OCI-LY1 (cell line): ENCODE measurements at regions not wholly inside any gene's neighbourhood (a gene's known extent, or its start where the extent isn't known, plus 50 kb on each side); places are given as distances from the start of the nearest gene placed in this dataset.

ENCODE experiments used
- H2AFZ ChIP-seq: fragments of 200-600 bp; sonication (generic), shearing (Covaris generic); 2 replicates; pipeline ENCODE4 v1.6.0; 2014; ENCODE audit warnings: antibody characterized with exemption, mild to moderate bottlenecking, low read length
- H3F3A ChIP-seq: fragments of 200-600 bp; sonication (generic), shearing (Covaris generic); 2 replicates; pipeline ENCODE4 v1.6.0; 2014; ENCODE audit warnings: mild to moderate bottlenecking, antibody characterized with exemption, low read length, moderate library complexity; ENCODE audit not compliant: insufficient read depth
- H3K27ac ChIP-seq: fragments of 200-600 bp; sonication (generic); 2 replicates; pipeline ENCODE4 v1.5.1; 2014; ENCODE audit warnings: low read length, mixed run types, mild to moderate bottlenecking, low read depth; ENCODE audit not compliant: poor library complexity, severe bottlenecking
- H3K27me3 ChIP-seq: fragments of 200-600 bp; sonication (generic); 2 replicates; pipeline ENCODE4 v1.6.0; 2014; ENCODE audit warnings: antibody characterized with exemption, mild to moderate bottlenecking, low read length, moderate library complexity; ENCODE audit not compliant: insufficient read depth
- H3K36me3 ChIP-seq: fragments of 200-600 bp; sonication (generic); 2 replicates; pipeline ENCODE4 v1.6.1; 2014; ENCODE audit warnings: mild to moderate bottlenecking, antibody characterized with exemption, low read length, moderate library complexity, mixed read lengths; ENCODE audit not compliant: insufficient read depth
- H3K4me1 ChIP-seq: fragments of 200-600 bp; sonication (generic); 2 replicates; pipeline ENCODE4 v1.5.1; 2014; ENCODE audit warnings: mild to moderate bottlenecking, low read length, moderate library complexity; ENCODE audit not compliant: insufficient read depth, severe bottlenecking
- H3K4me2 ChIP-seq: fragments of 200-600 bp; sonication (generic), shearing (Covaris generic); 2 replicates; pipeline ENCODE4 v1.6.1; 2014; ENCODE audit warnings: low read length
- H3K4me3 ChIP-seq: fragments of 200-600 bp; sonication (generic); 2 replicates; pipeline ENCODE4 v1.5.1; 2014; ENCODE audit warnings: low read length, low read depth, mild to moderate bottlenecking, mixed read lengths; ENCODE audit not compliant: poor library complexity, severe bottlenecking
- H3K79me2 ChIP-seq: fragments of 200-600 bp; shearing (Covaris generic); 2 replicates; pipeline ENCODE4 v1.6.1; 2016; ENCODE audit warnings: mixed run types, low read length, mixed read lengths; ENCODE audit not compliant: insufficient read depth
- H3K9ac ChIP-seq: fragments of 200-600 bp; sonication (generic), shearing (Covaris generic); 2 replicates; pipeline ENCODE4 v1.6.1; 2014; ENCODE audit warnings: mild to moderate bottlenecking, low read length, mixed read lengths
- H3K9me2 ChIP-seq: fragments of 200-600 bp; sonication (generic), shearing (Covaris generic); 2 replicates; pipeline ENCODE4 v1.6.1; 2014; ENCODE audit warnings: low read depth, mild to moderate bottlenecking, low read length, mixed read lengths
- H3K9me3 ChIP-seq: fragments of 200-600 bp; shearing (Covaris generic); 2 replicates; pipeline ENCODE4 v1.6.1; 2014; ENCODE audit warnings: low read length, mixed read lengths
- H4K20me1 ChIP-seq: fragments of 200-600 bp; sonication (generic), shearing (Covaris generic); 2 replicates; pipeline ENCODE4 v1.6.0; 2016; ENCODE audit warnings: mild to moderate bottlenecking, low read length; ENCODE audit not compliant: insufficient read depth
- CTCF ChIP-seq: fragments of 200-600 bp; sonication (generic), shearing (Covaris generic); IDR thresholded peaks from 2 replicates; pipeline ENCODE4 v1.5.1; 2017; ENCODE audit warnings: mild to moderate bottlenecking, antibody characterized with exemption, low read length, moderate library complexity, mixed read lengths
- EZH2 ChIP-seq: fragments of 200-600 bp; sonication (generic), shearing (Covaris generic); IDR thresholded peaks from 2 replicates; pipeline ENCODE4 v1.8.0; 2017; ENCODE audit warnings: borderline replicate concordance, mixed run types, mild to moderate bottlenecking, antibody characterized with exemption, low read length, moderate library complexity, mixed read lengths

- Histone ChIP-seq H3K9ac (no peak overlapping the region), H3K9me2 (no peaks in the 10 kb centered on the region), H3K36me3 (no peaks in the 10 kb centered on the region), H3K4me1 (no peaks in the 10 kb centered on the region), H3F3A (no peaks in the 10 kb centered on the region), H4K20me1 (no peaks in the 10 kb centered on the region), H3K79me2 (no peaks in the 10 kb centered on the region), H3K4me2 (no peak overlapping the region), H3K9me3 (no peaks in the 10 kb centered on the region), H2AFZ (no peak overlapping the region), H3K27ac (no peak overlapping the region), H3K4me3 (no peak overlapping the region), H3K27me3 (no peaks in the 10 kb centered on the region)
- no peak for TF ChIP-seq CTCF
- TF ChIP-seq EZH2, result no peak
These were observed 209.2 kb downstream of the GPAM start for GRCh38 chr10:111974325-111974724.

- Histone ChIP-seq H3K4me1 (no peaks in the 10 kb centered on the region), H2AFZ (no peak overlapping the region), H3K27me3 (no peaks in the 10 kb centered on the region), H4K20me1 (no peaks in the 10 kb centered on the region), H3K9me3 (no peaks in the 10 kb centered on the region), H3F3A (no peaks in the 10 kb centered on the region), H3K9me2 (no peaks in the 10 kb centered on the region), H3K36me3 (no peaks in the 10 kb centered on the region), H3K4me2 (no peak overlapping the region), H3K79me2 (no peaks in the 10 kb centered on the region), H3K27ac (no peak overlapping the region), H3K4me3 (no peak overlapping the region), H3K9ac (no peak overlapping the region)
- TF ChIP-seq EZH2 (no peak), CTCF (no peak)
These were observed 207.0 kb downstream of the GPAM start for GRCh38 chr10:111976557-111976956.

- Histone ChIP-seq H3K27ac (no peak overlapping the region), H3K27me3 (no peaks in the 10 kb centered on the region), H3K9me2 (no peaks in the 10 kb centered on the region), H3F3A (no peaks in the 10 kb centered on the region), H3K9me3 (no peaks in the 10 kb centered on the region), H4K20me1 (no peaks in the 10 kb centered on the region), H3K4me2 (no peak overlapping the region), H2AFZ (no peak overlapping the region), H3K4me1 (no peaks in the 10 kb centered on the region), H3K79me2 (no peaks in the 10 kb centered on the region), H3K36me3 (no peaks in the 10 kb centered on the region), H3K4me3 (no peak overlapping the region), H3K9ac (no peak overlapping the region)
- TF ChIP-seq CTCF (no peak), EZH2 (no peak)
These were observed 199.5 kb downstream of the GPAM start for GRCh38 chr10:111984057-111984456.
